ENCODE measurements at regions not wholly inside any gene's neighbourhood (a gene's known extent, or its start where the extent isn't known, plus 50 kb on each side); places are given as distances from the start of the nearest gene placed in this dataset.
"Not testable (repeated sequence)": the region's sequence is repeated elsewhere in the genome, so short reads cannot be mapped to it uniquely, and the experiment has no call there.

DNA sequence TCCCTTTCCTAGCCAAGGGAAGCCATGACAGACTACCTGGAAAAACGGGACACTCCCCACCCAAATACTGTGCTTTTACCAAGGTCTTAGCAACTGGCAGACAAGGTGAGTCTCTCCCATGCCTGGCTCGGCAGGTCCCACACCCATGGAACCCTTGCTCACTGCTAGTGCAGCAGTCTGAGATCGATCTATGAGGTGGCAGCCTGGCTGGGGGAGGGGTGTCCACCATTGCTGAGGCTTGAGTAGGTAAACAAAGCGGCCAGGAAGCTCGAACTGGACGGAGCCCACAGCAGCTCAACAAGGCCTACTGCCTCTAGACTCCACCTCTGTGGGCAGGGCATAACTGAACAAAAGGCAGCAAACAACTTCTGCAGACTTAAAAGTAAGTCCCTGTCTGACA is 104.4 kb upstream of the GRB10 start:
- TF ChIP-seq POLR2A (IDR thresholded peaks at IDR 0.05); POLR2AphosphoS5 (IDR thresholded peaks at IDR 0.05; ENCODE audit: insufficient read depth in 1 of 2, low read depth in 1 of 2): not testable (repeated sequence)
- TF ChIP-seq, protein P1, sequence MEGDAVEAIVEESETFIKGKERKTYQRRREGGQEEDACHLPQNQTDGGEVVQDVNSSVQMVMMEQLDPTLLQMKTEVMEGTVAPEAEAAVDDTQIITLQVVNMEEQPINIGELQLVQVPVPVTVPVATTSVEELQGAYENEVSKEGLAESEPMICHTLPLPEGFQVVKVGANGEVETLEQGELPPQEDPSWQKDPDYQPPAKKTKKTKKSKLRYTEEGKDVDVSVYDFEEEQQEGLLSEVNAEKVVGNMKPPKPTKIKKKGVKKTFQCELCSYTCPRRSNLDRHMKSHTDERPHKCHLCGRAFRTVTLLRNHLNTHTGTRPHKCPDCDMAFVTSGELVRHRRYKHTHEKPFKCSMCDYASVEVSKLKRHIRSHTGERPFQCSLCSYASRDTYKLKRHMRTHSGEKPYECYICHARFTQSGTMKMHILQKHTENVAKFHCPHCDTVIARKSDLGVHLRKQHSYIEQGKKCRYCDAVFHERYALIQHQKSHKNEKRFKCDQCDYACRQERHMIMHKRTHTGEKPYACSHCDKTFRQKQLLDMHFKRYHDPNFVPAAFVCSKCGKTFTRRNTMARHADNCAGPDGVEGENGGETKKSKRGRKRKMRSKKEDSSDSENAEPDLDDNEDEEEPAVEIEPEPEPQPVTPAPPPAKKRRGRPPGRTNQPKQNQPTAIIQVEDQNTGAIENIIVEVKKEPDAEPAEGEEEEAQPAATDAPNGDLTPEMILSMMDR (IDR thresholded peaks at IDR 0.05) = not testable (repeated sequence)

All from vagina (tissue), 2 donors.